ENCODE measurements at regions not wholly inside any gene's neighbourhood (a gene's known extent, or its start where the extent isn't known, plus 50 kb on each side); places are given as distances from the start of the nearest gene placed in this dataset.

DNA sequence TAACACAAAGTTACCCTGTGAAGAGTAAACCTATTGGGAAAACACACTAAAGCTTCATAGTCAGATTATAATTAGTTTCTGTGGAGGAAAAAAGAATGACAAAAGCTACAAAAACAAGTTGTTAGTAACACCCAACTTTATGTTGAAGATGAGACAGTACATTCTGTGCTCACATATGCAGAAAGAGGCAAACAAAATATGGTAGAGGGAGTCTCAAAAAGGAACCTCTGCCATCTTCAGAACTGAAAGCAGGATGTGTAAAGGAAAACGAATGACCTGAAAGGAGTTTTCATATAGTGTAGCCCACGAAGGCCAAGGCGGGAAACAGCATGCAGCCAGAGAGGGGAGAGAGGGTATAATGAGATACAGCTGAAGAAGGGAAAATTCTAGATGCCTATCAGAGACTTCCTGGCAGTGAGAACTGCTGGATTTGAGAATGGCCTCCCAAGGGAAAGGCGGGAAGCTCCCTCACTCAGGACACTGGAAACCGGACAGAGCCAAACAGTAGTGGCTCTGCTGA is 84.1 kb upstream of the HEY2 start:
- TF ChIP-seq CTCF (IDR thresholded peaks at IDR 0.05): no peak
- TF ChIP-seq POLR2A (IDR thresholded peaks at IDR 0.05): no peak
